CD14-positive monocyte (primary cell): ENCODE measurements at regions not wholly inside any gene's neighbourhood (a gene's known extent, or its start where the extent isn't known, plus 50 kb on each side); places are given as distances from the start of the nearest gene placed in this dataset.

Experiments used
- DNase-seq, 3 donors: peaks; one replicate each; pipeline ENCODE4 v3.0.0-alpha.2; 2011 to 2022
- H2AFZ ChIP-seq: 2 replicates; pipeline ENCODE4 v1.6.0; 2012; ENCODE audit warnings: mild to moderate bottlenecking, low read depth, low read length, inconsistent platforms; ENCODE audit not compliant: insufficient read depth, poor library complexity, severe bottlenecking
- H3K27ac ChIP-seq, 2 donors: 1 replicate in 1 of 2; 2 replicates in 1 of 2; pipeline ENCODE4 v1.5.1; 2012 to 2013; ENCODE audit warnings: low read length in 2 of 2, control low read depth in 1 of 2, inconsistent platforms in 1 of 2, low read depth in 1 of 2, mild to moderate bottlenecking in 1 of 2
- H3K27me3 ChIP-seq, 2 donors: one replicate each; pipeline versions ENCODE4 v1.6.0 to v1.6.1; 2011 to 2013; ENCODE audit warnings: low read length in 2 of 2; ENCODE audit not compliant: control insufficient read depth in 2 of 2, insufficient read depth in 2 of 2
- H3K36me3 ChIP-seq, 2 donors: replicated peaks in 1 of 2; 1 replicate in 1 of 2; 2 replicates in 1 of 2; pipeline versions ENCODE4 v1.5.1 to v1.6.1; 2012 to 2013; ENCODE audit warnings: low read length in 2 of 2, control low read depth in 1 of 2, inconsistent platforms in 1 of 2, mild to moderate bottlenecking in 1 of 2; ENCODE audit not compliant: insufficient read depth in 2 of 2, control insufficient read depth in 1 of 2
- H3K4me1 ChIP-seq, 2 donors: 1 replicate in 1 of 2; 2 replicates in 1 of 2; pipeline versions ENCODE4 v1.5.1 to v1.6.1; 2012 to 2013; ENCODE audit warnings: low read length in 2 of 2, control low read depth in 1 of 2, inconsistent platforms in 1 of 2, mild to moderate bottlenecking in 1 of 2, moderate library complexity in 1 of 2; ENCODE audit not compliant: insufficient read depth in 2 of 2, control insufficient read depth in 1 of 2
- H3K4me2 ChIP-seq: replicated peaks from 2 replicates; pipeline ENCODE3; 2012; ENCODE audit warnings: low read length, moderate library complexity, mild to moderate bottlenecking; ENCODE audit not compliant: poor library complexity, severe bottlenecking; ENCODE audit errors: extremely low read depth
- H3K4me3 ChIP-seq, 3 experiments: fragments of 200-600 bp in 1 of 3; sonication (generic) in 1 of 3; replicated peaks in 1 of 3; 1 replicate in 2 of 3; 2 replicates in 1 of 3; pipeline ENCODE4 v1.5.1; 2011 to 2013; ENCODE audit warnings: low read length in 3 of 3, mild to moderate bottlenecking in 3 of 3, control low read depth in 2 of 3, low read depth in 2 of 3, inconsistent platforms in 1 of 3, moderate library complexity in 1 of 3
- H3K79me2 ChIP-seq: 2 replicates; pipeline ENCODE4 v1.6.0; 2012; ENCODE audit warnings: mild to moderate bottlenecking, control low read depth, inconsistent platforms, low read length, moderate library complexity; ENCODE audit not compliant: insufficient read depth
- H3K9ac ChIP-seq: 2 replicates; pipeline ENCODE4 v1.6.0; 2017; ENCODE audit warnings: low read length, mild to moderate bottlenecking; ENCODE audit not compliant: insufficient read depth, poor library complexity, severe bottlenecking
- H3K9me3 ChIP-seq, 2 donors: replicated peaks in 1 of 2; 1 replicate in 1 of 2; 2 replicates in 1 of 2; pipeline versions ENCODE4 v1.5.1 to v1.6.1; 2012 to 2013; ENCODE audit warnings: low read length in 2 of 2, control low read depth in 1 of 2; ENCODE audit not compliant: control insufficient read depth in 1 of 2, insufficient read depth in 1 of 2
- H4K20me1 ChIP-seq: 2 replicates; pipeline ENCODE4 v1.6.0; 2012; ENCODE audit warnings: mild to moderate bottlenecking, low read length, control low read depth, moderate library complexity; ENCODE audit not compliant: insufficient read depth
- H3K27ac Mint-ChIP-seq, 7 donors: one replicate each; pipeline ENCODE4 v1.8.0; 2020; ENCODE audit warnings: mild to moderate bottlenecking in 7 of 7, mixed read lengths in 7 of 7, moderate library complexity in 6 of 7, inconsistent platforms in 2 of 7
- H3K27me3 Mint-ChIP-seq, 3 donors: one replicate each; pipeline ENCODE4 v1.8.0; 2021 to 2022; ENCODE audit warnings: low read depth in 3 of 3, mild to moderate bottlenecking in 3 of 3, mixed read lengths in 3 of 3, moderate library complexity in 3 of 3, inconsistent platforms in 1 of 3
- H3K36me3 Mint-ChIP-seq, 2 donors: one replicate each; pipeline ENCODE4 v1.8.0; 2020; ENCODE audit warnings: mixed read lengths in 2 of 2, inconsistent platforms in 1 of 2, mild to moderate bottlenecking in 1 of 2
- H3K4me1 Mint-ChIP-seq: one replicate; pipeline ENCODE4 v1.8.0; 2020; ENCODE audit warnings: mild to moderate bottlenecking, mixed read lengths
- H3K4me3 Mint-ChIP-seq, 2 donors: one replicate each; pipeline ENCODE4 v1.8.0; 2020; ENCODE audit warnings: mild to moderate bottlenecking in 2 of 2, mixed read lengths in 2 of 2, moderate library complexity in 1 of 2
- H3K9me3 Mint-ChIP-seq, 7 donors: one replicate each; pipeline ENCODE4 v1.8.0; 2020 to 2022; ENCODE audit warnings: mixed read lengths in 7 of 7, mild to moderate bottlenecking in 6 of 7, moderate library complexity in 6 of 7, inconsistent platforms in 2 of 7
- WGBS: methylation state at CpG from one replicate; pipeline ENCODE4 v1.1.5; 2013; ENCODE audit warnings: missing lambda C conversion rate; ENCODE audit not compliant: insufficient coverage; 5-methylcytosine and 5-hydroxymethylcytosine counted together
- intact Hi-C, 2 donors: fragments of 100-400 bp; cut with micrococcal nuclease; formaldehyde crosslinking; loops; one replicate each; pipeline versions ENCODE4 v1.15.0 to v1.15.1; 2023
- TF ChIP-seq, protein P1 (sequence below): fragments of 200-600 bp; IDR thresholded peaks from one replicate; pipeline ENCODE4 v1.8.0; 2022; ENCODE audit warnings: antibody characterized with exemption, mild to moderate bottlenecking

- intact Hi-C loops, result no loop called here
- no peak overlapping the region for H3K4me2 ChIP-seq
- WGBS, result 100% methylated on average over 2 of the region's 3 CpGs
- TF ChIP-seq, protein P1, sequence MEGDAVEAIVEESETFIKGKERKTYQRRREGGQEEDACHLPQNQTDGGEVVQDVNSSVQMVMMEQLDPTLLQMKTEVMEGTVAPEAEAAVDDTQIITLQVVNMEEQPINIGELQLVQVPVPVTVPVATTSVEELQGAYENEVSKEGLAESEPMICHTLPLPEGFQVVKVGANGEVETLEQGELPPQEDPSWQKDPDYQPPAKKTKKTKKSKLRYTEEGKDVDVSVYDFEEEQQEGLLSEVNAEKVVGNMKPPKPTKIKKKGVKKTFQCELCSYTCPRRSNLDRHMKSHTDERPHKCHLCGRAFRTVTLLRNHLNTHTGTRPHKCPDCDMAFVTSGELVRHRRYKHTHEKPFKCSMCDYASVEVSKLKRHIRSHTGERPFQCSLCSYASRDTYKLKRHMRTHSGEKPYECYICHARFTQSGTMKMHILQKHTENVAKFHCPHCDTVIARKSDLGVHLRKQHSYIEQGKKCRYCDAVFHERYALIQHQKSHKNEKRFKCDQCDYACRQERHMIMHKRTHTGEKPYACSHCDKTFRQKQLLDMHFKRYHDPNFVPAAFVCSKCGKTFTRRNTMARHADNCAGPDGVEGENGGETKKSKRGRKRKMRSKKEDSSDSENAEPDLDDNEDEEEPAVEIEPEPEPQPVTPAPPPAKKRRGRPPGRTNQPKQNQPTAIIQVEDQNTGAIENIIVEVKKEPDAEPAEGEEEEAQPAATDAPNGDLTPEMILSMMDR, result no peak
- peaks cover 0 to 5% (median 3%) of the 10 kb centered on the region in 3 donors for H3K27me3 Mint-ChIP-seq
- peaks cover 15% of the 10 kb centered on the region for H3K4me1 Mint-ChIP-seq
- no peak overlapping the region for H3K9ac ChIP-seq
- no peaks in the 10 kb centered on the region for H4K20me1 ChIP-seq
- no peak overlapping the region for H3K27ac Mint-ChIP-seq
- no peaks in the 10 kb centered on the region for H3K79me2 ChIP-seq
- DNase-seq, result no peak
- no peaks in the 10 kb centered on the region for H3K27me3 ChIP-seq
- H3K9me3 ChIP-seq, result no peaks in the 10 kb centered on the region
- no peaks in the 10 kb centered on the region for H3K36me3 ChIP-seq
- no peak overlapping the region for H2AFZ ChIP-seq
- no peaks in the 10 kb centered on the region for H3K9me3 Mint-ChIP-seq
- H3K4me3 Mint-ChIP-seq, result peak overlapping the region in 1 of 2 donors; percentile 63
- no peak overlapping the region for H3K27ac ChIP-seq
- H3K4me3 ChIP-seq, result no peak overlapping the region
- H3K36me3 Mint-ChIP-seq, result no peaks in the 10 kb centered on the region
- peaks cover 9 to 10% of the 10 kb centered on the region in 2 donors for H3K4me1 ChIP-seq
Observed at GRCh38 chr14:24721775-24722174, 87.8 kb upstream of the GZMB start.

GRCh38 chr14:24715239-24715638, 81.2 kb upstream of the GZMB start:
- 86% methylated on average over 1 of the region's 2 CpGs for WGBS
- no peaks in the 10 kb centered on the region for H3K79me2 ChIP-seq
- Mint-ChIP-seq H3K4me1 (peaks cover 8% of the 10 kb centered on the region), H3K27me3 (peaks cover 0 to 5% (median 2%) of the 10 kb centered on the region in 3 donors), H3K27ac (no peak overlapping the region), H3K4me3 (no peak overlapping the region), H3K9me3 (peaks cover 0 to 2% (median 0%) of the 10 kb centered on the region in 7 donors), H3K36me3 (no peaks in the 10 kb centered on the region)
- TF ChIP-seq, protein P1, result no peak
- intact Hi-C loops, result no loop called here
- H3K9ac ChIP-seq, result no peak overlapping the region
- H3K36me3 ChIP-seq, result no peaks in the 10 kb centered on the region
- no peak overlapping the region for H2AFZ ChIP-seq
- no peaks in the 10 kb centered on the region for H4K20me1 ChIP-seq
- no peaks in the 10 kb centered on the region for H3K4me1 ChIP-seq
- no peak overlapping the region for H3K4me3 ChIP-seq
- no peak for DNase-seq
- no peak overlapping the region for H3K27ac ChIP-seq
- no peaks in the 10 kb centered on the region for H3K9me3 ChIP-seq
- H3K4me2 ChIP-seq, result no peak overlapping the region
- H3K27me3 ChIP-seq, result no peaks in the 10 kb centered on the region
